NCI-H2227 treated with DMSO at 0.1 percent for 48 hours (cell line): ENCODE measurements at regions not wholly inside any gene's neighbourhood (a gene's known extent, or its start where the extent isn't known, plus 50 kb on each side); places are given as distances from the start of the nearest gene placed in this dataset.

Source experiments
- DNase-seq: peaks from one replicate; lab custom pipeline; 2025; lab: John Stamatoyannopoulos, UW

DNA sequence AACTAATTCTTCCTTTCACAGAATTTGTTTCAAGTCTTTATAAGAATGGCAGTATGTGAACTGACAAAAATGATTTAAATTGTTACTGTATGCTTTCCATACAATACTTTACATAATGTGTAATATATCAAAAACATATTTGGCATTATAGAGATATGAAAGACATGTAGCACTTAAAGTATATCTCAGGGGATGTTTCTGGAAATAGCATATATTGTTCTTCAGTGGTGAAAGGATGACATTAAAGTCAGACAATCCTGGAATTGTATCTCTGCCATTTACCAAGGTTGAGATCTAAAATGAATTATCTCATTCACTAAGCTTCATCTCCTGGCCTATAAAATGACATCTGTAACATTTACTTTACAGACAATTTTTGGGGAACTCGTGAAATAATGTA lies 358.4 kb upstream of the EPHA5 start:
- no peak for DNase-seq

DNA sequence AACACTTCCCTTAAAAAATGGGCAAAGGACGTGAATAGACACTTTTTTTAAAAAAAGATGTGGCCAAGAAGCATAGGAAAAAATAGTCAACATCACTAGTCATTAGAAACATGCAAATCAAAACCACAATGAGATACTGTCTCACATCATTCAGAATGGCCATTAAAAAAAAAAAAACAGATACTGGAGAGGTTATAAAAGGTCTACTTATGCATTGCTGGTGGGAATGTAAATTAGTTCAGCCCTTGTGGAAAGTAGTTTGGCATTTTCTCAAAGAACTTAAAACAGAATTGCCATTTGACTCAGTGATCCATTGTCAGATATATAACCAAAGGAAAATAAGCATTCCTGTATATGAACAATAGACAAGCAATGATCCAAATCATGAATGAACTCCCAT lies 352.8 kb upstream of the EPHA5 start:
- no peak for DNase-seq

DNA sequence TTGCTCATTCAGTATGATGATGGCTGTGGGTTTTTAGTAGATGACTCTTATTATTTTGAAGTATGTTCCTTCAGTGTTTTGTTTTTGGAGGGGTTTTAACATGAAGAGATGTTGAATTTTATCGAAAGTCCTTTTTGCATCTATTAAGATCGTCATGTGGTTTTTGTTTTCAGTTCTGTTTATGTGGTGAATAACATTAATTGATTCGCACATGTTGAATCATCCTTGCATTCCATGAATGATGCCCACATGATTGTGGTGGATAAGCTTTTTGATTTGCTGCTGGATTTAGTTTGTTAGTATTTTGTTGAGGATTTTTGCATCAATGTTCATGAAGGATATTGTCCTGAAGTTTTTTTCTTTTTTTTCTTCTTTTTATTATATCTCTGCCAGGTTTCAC lies 347.4 kb upstream of the EPHA5 start:
- no peak for DNase-seq

DNA sequence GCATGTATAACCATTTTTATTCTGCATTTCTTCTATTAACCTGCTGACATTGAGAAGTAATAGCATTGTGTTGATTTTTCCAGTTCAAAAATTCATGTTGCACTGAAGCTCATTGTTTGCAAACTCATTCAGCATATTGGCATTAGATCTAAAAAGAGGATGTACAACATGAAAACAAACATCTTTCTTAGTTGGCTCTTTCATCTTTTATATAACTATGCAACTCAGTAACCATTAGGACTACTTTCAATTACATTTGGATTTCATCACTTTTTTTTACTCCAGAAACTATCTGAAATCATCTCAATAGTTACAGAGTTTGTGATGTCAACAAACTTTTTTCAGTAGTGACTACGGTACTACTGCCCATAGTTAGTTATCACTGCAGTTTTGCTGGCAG lies 346.0 kb upstream of the EPHA5 start:
- DNase-seq: no peak

DNA sequence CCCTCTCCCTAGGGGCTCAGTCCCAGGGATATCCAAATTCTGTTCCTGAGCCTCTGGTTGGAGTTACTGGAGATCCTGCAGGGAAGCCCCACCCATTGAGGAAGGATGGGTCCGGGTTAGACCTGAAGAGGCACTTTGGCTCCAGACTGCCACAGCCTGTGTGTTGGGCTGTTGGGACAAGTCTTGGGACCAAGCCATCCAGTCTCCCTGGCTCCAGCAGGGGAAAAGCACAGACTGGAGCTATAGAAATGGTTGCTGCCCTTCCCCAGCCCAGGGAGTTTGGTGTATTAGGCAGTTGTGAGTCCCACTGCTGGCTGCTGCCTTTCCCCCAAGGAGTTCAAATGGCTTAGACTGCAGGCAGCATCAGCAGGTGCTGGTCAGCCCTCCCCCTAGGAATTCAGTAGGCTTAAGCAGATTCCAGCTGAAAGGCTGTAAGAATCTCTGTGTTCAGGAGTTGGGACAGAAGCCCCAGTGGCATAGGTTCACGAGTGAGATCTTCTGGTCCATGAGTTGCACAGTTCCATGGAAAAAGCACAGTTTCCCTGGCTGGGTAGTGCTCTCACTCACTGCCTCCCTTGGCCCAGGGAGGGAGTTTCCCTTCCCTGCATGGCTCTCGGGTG lies 344.0 kb upstream of the EPHA5 start:
- DNase-seq: no peak

DNA sequence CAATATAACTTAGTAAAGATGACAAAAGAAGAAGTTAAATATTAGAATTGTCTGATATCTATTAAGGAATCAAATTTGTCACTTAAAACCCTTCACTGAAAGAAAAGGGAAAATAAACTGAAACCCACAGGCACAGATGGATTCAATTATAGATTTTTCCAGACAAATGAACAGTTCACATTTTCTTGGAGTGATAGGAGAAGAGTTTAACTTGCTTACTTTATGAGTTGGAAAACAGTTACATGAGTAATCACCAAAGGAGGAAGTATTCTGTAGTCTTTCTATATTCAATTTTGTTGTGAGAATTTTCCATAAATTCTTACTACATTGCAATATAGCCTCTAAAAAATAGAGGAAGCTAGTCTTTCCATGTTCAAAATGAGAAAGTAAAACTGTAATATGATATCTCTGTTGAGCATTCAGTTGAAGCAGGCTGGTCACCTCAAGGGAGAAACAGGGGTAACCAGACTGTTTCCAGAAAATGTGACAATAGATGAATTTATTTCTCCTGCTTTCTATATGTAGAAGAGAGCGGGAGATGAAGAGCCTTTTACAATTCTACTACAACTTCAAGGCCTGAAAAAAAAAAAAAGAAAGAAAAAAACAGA lies 330.3 kb upstream of the EPHA5 start:
- DNase-seq: no peak

DNA sequence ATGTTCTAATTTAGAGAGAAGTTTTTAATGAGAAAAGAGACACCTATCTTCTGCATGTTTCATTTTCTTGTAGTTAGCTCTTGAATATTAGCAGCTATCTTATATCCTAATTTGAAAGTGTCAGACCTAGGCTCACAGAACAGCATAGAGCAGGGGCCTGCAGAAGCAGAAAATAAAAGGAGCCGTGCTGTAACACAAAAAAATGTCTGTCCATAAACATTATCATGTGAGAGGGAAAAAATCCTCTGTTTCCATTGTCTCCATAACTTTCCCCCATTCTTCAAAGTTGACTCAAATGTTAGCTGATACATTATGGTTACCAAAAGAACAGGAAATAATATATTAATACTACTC lies 329.2 kb upstream of the EPHA5 start:
- DNase-seq: no peak

DNA sequence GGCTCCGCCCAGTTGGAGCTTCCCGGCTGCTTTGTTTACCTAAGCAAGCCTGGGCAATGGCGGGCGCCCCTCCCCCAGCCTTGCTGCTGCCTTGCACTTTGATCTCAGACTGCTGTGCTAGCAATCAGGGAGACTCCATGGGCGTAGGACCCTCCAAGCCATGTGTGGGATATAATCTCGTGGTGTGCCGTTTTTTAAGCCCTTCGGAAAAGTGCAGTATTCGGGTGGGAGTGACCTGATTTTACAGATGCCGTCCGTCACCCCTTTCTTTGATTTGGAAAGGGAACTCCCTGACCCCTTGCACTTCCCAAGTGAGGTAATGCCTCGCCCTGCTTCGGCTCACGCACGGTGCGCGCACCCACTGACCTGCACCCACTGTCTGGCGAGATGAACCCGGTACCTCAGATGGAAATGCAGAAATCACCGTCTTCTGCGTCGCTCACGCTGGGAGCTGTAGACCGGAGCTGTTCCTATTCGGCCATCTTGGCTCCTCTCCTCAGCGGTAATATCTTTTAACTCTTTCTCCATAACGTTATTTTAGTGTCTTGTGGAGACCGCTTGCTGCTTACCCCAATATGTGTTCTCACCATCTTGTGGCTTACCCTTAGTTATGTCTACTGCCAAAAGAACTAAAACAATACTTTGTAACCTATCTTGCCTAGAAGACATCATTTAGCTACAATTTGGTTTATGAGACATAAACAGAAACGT lies 328.7 kb upstream of the EPHA5 start:
- DNase-seq: peak; percentile 41

DNA sequence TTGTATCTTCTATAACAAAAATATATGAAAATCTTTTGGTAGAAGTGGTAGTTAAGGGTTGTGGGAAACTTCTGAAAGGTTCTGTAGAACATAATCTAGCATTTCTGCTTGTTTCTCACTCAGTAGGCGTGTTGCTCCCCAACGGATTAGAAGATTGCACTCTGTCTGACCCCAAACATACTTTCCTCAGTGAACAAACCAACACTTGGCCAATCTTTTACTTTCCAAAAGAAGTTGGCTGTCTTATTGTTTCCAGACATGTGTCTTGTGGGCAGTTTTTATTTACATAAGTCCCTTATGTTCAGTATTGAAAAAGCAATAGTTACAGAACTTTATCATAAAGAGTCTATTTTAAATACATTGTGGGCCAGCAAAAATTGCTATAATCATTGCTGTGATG lies 312.8 kb upstream of the EPHA5 start:
- no peak for DNase-seq

DNA sequence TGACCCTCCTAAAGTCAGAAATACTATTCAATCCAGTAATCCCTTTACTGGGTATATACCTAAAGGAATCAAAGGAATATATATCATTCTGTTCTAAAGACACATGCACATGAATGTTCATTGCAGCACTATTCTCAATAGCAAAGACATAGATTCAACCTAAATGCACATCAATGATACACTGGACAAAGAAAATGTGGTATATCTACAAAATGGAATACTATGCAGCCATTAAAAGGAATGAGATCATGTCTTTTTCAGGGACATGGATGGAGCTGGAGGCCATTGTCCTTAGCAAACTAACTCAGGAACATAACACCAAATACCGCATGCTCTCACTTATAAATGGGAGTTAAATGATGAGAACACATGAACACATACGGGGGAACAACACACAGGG lies 306.0 kb upstream of the EPHA5 start:
- DNase-seq: no peak

DNA sequence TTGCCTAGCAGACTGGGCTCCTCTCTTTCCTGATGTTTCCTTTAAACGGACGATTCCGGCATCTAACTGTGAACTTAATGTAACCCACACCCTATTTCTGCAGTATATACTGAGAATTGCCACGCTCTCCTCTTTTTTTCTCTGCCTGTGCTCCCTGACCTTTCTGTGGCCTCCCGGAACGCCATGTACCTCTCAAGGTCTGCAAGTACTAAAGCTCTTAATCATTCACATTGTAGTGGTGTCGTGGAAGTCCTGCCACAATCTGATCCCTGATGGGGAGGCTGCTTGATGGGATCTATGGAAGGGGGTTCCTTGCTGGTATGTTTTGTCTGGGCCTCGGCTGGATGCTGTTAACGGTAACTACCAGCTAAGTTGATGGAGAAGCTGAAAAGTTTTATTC lies 302.9 kb upstream of the EPHA5 start:
- no peak for DNase-seq

DNA sequence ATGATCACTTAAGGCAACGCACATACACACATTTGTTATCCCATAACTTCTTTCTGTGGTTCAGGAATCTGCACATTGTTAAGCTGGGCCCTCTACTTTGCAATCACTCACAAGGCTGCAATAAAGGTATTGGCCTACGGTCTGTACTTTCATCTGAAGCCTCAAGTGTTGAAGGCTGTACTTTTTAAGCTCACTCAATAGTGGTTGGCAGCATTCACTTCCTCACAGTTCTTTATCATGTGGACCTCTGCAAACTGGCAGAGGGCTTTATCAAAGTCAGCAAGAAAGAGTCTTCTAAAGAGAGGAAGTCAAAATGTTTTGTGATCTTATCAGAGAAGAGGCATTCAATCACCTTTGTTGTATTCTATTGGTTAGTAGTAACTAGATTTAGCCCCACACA lies 301.4 kb upstream of the EPHA5 start:
- no peak for DNase-seq

DNA sequence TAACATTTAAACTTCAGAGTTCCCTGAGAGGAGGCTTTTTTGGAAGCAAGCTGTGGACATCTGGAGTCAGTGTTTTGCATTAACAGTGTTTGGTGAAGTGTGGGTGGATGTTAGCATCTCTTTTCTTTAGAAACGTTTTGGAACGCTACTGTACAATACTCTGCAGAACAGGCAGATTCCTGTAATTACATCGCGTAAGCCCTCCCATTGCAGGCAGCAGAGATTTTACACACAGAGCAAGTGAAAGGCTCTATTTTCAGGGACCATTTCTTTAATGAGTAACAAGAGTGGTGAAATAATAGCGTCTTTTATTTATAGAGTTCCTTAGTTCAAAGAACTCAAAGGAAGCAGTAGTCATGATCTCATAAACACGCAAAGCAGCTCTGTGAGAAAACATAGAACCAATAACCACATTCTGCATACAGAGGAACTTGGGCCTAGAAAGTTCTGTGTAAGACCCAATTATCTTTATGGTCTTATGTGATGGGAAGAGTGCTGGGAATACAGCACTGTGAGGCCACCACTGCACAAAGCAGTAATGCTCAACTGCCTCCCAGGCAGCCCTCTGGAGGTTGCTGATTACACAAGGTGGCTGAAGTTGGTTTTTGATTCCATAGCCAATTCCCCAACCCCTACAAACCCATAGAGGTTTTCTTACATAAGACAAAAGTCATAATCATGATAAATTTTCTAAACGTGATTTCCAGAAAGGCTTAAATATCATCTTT lies 298.7 kb upstream of the EPHA5 start:
- no peak for DNase-seq

DNA sequence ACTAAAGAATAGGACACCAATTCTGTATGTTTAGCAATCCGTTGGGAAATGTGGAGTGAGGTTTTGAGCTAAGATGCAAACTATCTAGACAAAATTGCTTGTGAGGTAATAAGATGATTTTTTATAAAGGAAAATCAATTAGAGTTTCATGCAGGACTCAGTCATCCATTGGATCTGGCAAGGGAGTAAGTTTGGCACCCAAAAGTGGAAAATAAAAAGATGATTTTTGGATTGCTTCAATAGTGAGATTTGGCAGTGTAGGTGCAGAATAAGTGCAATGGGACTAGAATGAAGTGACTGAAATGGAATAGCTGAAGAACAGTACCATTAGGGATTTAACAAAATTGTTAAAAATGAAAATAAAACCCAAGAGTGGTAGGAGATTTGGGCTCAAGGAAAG lies 290.5 kb upstream of the EPHA5 start:
- DNase-seq: no peak

DNA sequence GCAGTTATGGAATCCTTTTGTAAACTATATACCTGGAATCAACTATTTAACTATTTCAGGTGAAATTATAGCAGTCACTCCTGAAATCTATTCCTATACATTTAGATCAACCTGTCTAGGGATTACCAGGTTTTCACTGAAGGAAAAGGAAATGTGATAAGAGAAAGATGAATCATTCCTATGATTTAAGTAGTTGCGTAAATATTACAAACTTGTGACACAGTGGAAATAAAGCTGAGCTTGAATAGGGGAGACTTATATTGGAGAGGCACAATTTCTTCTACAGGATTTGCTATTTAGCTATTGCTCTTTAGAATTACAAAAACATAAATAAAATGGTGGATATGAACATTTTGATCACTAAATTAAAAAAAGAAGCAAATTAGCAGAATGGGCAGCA lies 284.1 kb upstream of the EPHA5 start:
- no peak for DNase-seq

DNA sequence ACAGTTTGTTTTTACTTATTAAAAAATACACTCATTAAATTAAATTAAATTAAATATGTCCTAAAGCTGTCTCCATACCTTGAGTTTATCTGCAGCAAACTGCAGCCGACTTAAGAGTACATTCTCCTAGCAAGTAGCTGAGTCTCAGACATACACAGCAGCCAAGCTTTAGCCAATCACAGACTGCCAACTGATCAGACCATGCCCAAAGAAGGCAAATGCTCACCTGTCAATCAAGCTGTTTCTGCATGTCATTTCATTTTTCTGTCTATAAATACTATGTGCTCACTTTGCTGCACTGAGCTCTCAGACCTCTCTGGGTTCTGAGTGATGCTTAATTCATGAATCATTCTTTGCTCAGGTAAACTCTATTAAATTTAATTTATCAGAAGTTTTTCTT lies 280.9 kb upstream of the EPHA5 start:
- no peak for DNase-seq

DNA sequence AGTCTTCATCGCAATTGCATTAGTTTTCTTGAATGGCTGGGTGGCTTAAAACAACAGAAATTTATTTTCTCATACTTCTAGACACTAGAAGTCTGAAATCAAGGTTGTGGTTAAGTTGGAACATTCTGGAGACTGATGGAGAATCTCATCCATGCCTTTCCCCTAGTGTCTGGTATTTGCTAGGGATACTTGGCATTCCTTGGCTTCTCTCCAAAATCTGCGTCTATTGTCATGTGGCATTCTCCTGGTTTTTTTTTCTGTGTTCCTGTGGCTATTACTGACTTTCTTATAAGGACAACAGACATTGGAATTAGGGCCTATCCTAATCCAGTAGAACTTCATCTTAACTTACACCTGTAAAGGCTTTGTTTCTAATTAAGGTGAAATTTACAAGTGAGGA lies 272.8 kb upstream of the EPHA5 start:
- no peak for DNase-seq

DNA sequence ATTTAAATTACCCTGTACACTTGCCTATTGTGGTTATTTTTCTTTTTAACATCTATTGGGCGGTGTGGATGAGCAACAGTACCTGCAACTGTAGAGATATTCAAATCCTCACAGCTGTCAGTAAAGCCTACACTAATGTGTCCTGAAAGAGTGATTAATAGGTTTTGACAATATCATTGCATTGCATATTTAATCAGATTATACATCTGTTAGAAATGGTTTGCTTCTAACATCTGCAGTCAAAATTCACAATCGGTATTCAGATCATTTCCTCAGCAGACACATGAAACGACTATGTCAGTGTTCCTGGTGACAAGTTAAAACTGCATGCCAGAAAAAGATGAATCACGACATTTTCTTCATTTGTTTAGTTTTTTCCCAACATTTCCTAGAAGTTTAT lies 254.6 kb upstream of the EPHA5 start:
- DNase-seq: no peak

DNA sequence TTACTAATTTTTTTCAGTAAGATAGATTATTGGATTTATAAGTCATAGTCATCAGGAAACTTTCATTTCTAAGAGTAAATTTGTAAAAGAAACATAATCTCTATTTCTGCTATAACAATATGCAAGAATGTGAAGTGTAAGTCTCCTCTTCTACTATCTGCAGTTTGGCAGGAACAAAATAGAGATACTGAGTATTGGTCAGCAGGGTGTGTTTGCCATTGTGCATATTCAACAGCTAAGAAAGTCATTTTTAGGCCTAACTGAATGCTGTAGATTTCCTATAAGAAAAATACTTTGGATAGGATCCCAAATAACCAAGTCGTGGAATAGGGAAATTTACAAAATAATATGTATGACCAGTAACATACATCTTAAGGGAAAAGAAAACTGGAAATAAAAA lies 253.3 kb upstream of the EPHA5 start:
- no peak for DNase-seq

DNA sequence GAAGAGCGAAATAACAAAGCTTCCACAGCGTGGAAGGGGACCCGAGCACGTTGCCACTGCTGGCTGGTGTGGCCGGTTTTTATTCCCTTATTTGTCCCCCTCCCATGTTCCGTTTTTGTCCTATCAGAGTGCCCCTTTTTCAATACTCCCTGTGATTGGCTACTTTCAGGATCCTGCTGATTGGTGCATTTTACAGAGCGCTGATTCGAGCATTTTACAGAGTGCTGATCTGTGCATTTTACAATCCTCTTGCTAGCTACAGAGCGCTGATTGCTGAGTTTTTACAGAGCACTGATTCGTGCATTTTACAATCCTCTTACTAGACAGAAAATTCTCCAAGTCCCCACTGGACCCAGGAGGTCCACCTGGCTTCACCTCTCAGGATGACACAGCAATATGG lies 250.9 kb upstream of the EPHA5 start:
- DNase-seq: no peak

DNA sequence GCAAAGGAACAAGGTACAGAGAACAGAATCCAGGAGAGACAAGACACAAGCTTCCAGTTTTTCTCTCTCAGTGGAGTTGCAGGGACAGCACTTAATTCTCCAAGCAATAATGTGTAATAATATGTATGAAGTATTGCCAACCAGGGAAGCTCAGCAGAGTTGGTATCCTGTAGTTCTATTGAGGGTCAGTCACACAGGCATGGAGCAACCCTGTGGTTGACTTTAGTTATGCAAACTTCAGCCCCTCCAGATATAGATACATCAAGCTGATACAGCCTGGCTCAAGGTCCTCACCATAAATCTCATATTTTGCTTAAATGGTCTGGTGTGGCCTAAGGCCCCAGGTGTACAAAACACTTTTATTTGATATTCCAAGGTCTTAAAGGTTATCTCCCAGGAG lies 248.6 kb upstream of the EPHA5 start:
- DNase-seq: no peak

DNA sequence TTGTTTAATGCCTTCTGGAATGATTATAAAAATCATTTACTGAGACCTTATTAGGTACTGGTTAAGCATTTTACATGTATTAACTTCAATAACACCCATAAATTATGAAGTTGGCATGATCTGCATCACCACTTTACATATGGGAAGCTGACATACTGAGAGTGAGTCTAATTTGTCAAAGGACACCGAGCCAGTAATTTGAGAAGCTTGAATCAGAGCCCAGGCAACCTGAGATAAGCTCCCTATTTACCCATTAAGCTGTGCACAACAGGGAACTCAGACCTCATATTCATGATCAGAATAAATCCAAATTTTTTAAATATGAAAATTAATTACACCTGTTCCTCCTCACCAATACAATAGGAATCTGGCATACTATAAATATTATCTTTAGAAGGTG lies 247.9 kb upstream of the EPHA5 start:
- no peak for DNase-seq

DNA sequence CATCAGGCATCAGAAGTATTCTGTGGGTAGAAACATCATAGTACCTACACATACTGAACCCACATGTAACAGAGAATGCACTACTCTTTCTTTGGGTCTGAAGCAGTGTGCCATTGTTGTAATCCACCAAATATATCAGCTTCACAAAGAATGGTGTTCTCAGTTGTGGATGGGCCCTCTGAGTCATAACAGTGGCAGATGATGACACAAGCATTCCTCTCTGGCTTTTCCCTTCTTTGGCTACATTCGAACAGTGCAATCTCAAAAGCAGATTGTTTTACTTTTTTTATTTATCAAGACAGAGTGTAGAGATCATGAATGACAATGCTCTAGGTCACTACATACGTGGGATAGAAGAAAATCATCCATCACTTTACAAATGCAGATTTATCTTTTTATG lies 247.2 kb upstream of the EPHA5 start:
- DNase-seq: no peak
